Large intestine (tissue), 3 donors: ENCODE measurements at regions not wholly inside any gene's neighbourhood (a gene's known extent, or its start where the extent isn't known, plus 50 kb on each side); places are given as distances from the start of the nearest gene placed in this dataset.

Experiments used
- DNase-seq, 2 donors: peaks; one replicate each; pipeline versions ENCODE4 v3.0.0 to v3.0.0-alpha.2; 2013
- H3K27ac ChIP-seq: one replicate; pipeline ENCODE4 v1.5.1; 2013; ENCODE audit warnings: low read length
- H3K27me3 ChIP-seq: 2 replicates; pipeline ENCODE4 v1.6.1; 2013; ENCODE audit warnings: low read length; ENCODE audit not compliant: control insufficient read depth, insufficient read depth
- H3K36me3 ChIP-seq: 2 replicates; pipeline ENCODE4 v1.6.1; 2013; ENCODE audit warnings: low read length; ENCODE audit not compliant: control insufficient read depth, insufficient read depth
- H3K4me1 ChIP-seq: one replicate; pipeline ENCODE4 v1.6.1; 2013; ENCODE audit warnings: low read length; ENCODE audit not compliant: control insufficient read depth, insufficient read depth
- H3K4me3 ChIP-seq: one replicate; pipeline ENCODE4 v1.5.1; 2013; ENCODE audit warnings: low read length
- H3K9me3 ChIP-seq: one replicate; pipeline ENCODE4 v1.6.1; 2013; ENCODE audit warnings: mild to moderate bottlenecking, low read depth, low read length, moderate library complexity; ENCODE audit not compliant: control insufficient read depth
- WGBS: methylation state at CpG from one replicate; pipeline ENCODE4 v1.1.5; 2013; ENCODE audit warnings: low lambda C conversion rate; ENCODE audit not compliant: insufficient coverage; 5-methylcytosine and 5-hydroxymethylcytosine counted together

GRCh38 chr10:128472196-128472595 lies 346.0 kb upstream of the MKI67 start:
- Histone ChIP-seq H3K4me1 (no peaks in the 10 kb centered on the region), H3K27me3 (no peaks in the 10 kb centered on the region)

GRCh38 chr10:128473396-128473795 lies 347.2 kb upstream of the MKI67 start:
- Histone ChIP-seq H3K9me3 (no peaks in the 10 kb centered on the region), H3K27me3 (no peaks in the 10 kb centered on the region), H3K4me3 (no peak overlapping the region), H3K36me3 (no peaks in the 10 kb centered on the region), H3K27ac (no peak overlapping the region), H3K4me1 (no peaks in the 10 kb centered on the region)
- WGBS, result 80% methylated on average over 2 of the region's 11 CpGs
- DNase-seq, result no peak

More at GRCh38 chr10:128472196-128472595, 346.0 kb upstream of the MKI67 start:
- no peak for DNase-seq
- WGBS, result no CpG with 5 or more reads among the region's 11 CpGs
- no peak overlapping the region for H3K27ac ChIP-seq
- H3K36me3 ChIP-seq, result no peaks in the 10 kb centered on the region
- no peaks in the 10 kb centered on the region for H3K9me3 ChIP-seq
- H3K4me3 ChIP-seq, result no peak overlapping the region

- no peak for DNase-seq
- WGBS, result no CpG with 5 or more reads among the region's 8 CpGs
Measured at GRCh38 chr10:128473911-128474310, 347.7 kb upstream of the MKI67 start.

GRCh38 chr10:128474571-128474970 lies 348.3 kb upstream of the MKI67 start:
- Histone ChIP-seq H3K27ac (no peak overlapping the region), H3K4me1 (no peaks in the 10 kb centered on the region), H3K36me3 (no peaks in the 10 kb centered on the region), H3K9me3 (no peaks in the 10 kb centered on the region), H3K27me3 (no peaks in the 10 kb centered on the region), H3K4me3 (no peak overlapping the region)
- no CpG with 5 or more reads among the region's 6 CpGs for WGBS
- DNase-seq, result no peak

More at GRCh38 chr10:128473911-128474310, 347.7 kb upstream of the MKI67 start:
- Histone ChIP-seq H3K4me1 (no peaks in the 10 kb centered on the region), H3K9me3 (no peaks in the 10 kb centered on the region), H3K27me3 (no peaks in the 10 kb centered on the region), H3K4me3 (no peak overlapping the region), H3K36me3 (no peaks in the 10 kb centered on the region), H3K27ac (no peak overlapping the region)

- no CpG with 5 or more reads among the region's 24 CpGs for WGBS
- Histone ChIP-seq H3K36me3 (no peaks in the 10 kb centered on the region), H3K27ac (no peak overlapping the region), H3K4me3 (no peak overlapping the region), H3K4me1 (no peaks in the 10 kb centered on the region), H3K27me3 (peaks cover 4% of the 10 kb centered on the region), H3K9me3 (no peaks in the 10 kb centered on the region)
- DNase-seq, result no peak
Measured at GRCh38 chr10:128475686-128476367, 349.6 kb upstream of the MKI67 start.

- Histone ChIP-seq H3K4me3 (no peak overlapping the region), H3K4me1 (no peaks in the 10 kb centered on the region), H3K9me3 (no peaks in the 10 kb centered on the region), H3K27ac (no peak overlapping the region), H3K27me3 (peaks cover 9% of the 10 kb centered on the region), H3K36me3 (no peaks in the 10 kb centered on the region)
- no CpG with 5 or more reads among the region's 7 CpGs for WGBS
- no peak for DNase-seq
Measured at GRCh38 chr10:128476368-128476725, 350.1 kb upstream of the MKI67 start.

- DNase-seq, result no peak
- no peak overlapping the region for H3K27ac ChIP-seq
- H3K9me3 ChIP-seq, result no peaks in the 10 kb centered on the region
- no peaks in the 10 kb centered on the region for H3K36me3 ChIP-seq
- peaks cover 14% of the 10 kb centered on the region for H3K27me3 ChIP-seq
- WGBS, result no CpG with 5 or more reads among the region's 4 CpGs
- no peak overlapping the region for H3K4me3 ChIP-seq
- no peaks in the 10 kb centered on the region for H3K4me1 ChIP-seq
Measured at GRCh38 chr10:128476845-128477244, 350.6 kb upstream of the MKI67 start.

- Histone ChIP-seq H3K4me3 (no peak overlapping the region), H3K27me3 (peaks cover 17% of the 10 kb centered on the region), H3K4me1 (no peaks in the 10 kb centered on the region), H3K27ac (no peak overlapping the region), H3K36me3 (no peaks in the 10 kb centered on the region), H3K9me3 (no peaks in the 10 kb centered on the region)
- no peak for DNase-seq
- WGBS, result no CpG with 5 or more reads among the region's 9 CpGs
Measured at GRCh38 chr10:128480601-128481000, 354.4 kb upstream of the MKI67 start.

- H3K36me3 ChIP-seq, result no peaks in the 10 kb centered on the region
- no CpG with 5 or more reads among the region's 21 CpGs for WGBS
- no peak for DNase-seq
- peaks cover 17% of the 10 kb centered on the region for H3K27me3 ChIP-seq
- H3K27ac ChIP-seq, result no peak overlapping the region
- no peak overlapping the region for H3K4me3 ChIP-seq
- no peaks in the 10 kb centered on the region for H3K9me3 ChIP-seq
- H3K4me1 ChIP-seq, result no peaks in the 10 kb centered on the region
Measured at GRCh38 chr10:128481152-128481840, 355.1 kb upstream of the MKI67 start.

GRCh38 chr10:128482052-128482451 lies 355.8 kb upstream of the MKI67 start:
- no peak for DNase-seq
- Histone ChIP-seq H3K4me3 (no peak overlapping the region), H3K4me1 (no peaks in the 10 kb centered on the region), H3K27ac (no peak overlapping the region), H3K9me3 (no peaks in the 10 kb centered on the region), H3K36me3 (no peaks in the 10 kb centered on the region), H3K27me3 (peaks cover 17% of the 10 kb centered on the region)
- no CpG with 5 or more reads among the region's 7 CpGs for WGBS

GRCh38 chr10:128483216-128483615 lies 357.0 kb upstream of the MKI67 start:
- Histone ChIP-seq H3K36me3 (no peaks in the 10 kb centered on the region), H3K4me3 (no peak overlapping the region), H3K27me3 (peaks cover 17% of the 10 kb centered on the region), H3K27ac (no peak overlapping the region), H3K4me1 (no peaks in the 10 kb centered on the region), H3K9me3 (no peaks in the 10 kb centered on the region)
- no CpG with 5 or more reads among the region's 16 CpGs for WGBS
- no peak for DNase-seq
